ENCODE measurements at regions not wholly inside any gene's neighbourhood (a gene's known extent, or its start where the extent isn't known, plus 50 kb on each side); places are given as distances from the start of the nearest gene placed in this dataset.

DNA sequence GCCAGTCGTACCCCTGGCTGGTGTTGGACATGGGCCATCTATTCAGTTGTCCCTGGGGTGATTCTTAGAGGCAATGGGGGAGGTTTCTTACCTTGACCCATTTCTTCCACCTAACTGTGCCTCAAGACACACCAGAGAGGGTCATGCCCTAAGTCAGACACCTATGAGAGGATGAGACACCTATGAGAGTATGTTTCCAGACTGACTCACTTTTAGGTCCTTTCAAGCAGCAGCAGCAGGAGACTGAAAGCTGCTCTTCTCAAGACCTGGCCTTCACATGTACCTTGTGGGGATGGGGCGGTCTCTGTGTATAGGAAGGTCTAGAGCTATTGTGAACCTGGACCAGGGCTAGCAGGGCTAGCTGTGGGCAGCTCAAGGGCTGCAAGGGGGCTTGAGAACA is 130.1 kb downstream of the TENT4A start:
- DNase-seq (ENCODE audit: low read depth): no peak
- no peak overlapping the region for H3K4me3 ChIP-seq (ENCODE audit: control insufficient read depth, low read depth, low read length)
- TF ChIP-seq CTCF (IDR thresholded peaks at IDR 0.05; ENCODE audit: control insufficient read depth, insufficient read depth, low read depth, low read length, missing control alignments): no peak

DNA sequence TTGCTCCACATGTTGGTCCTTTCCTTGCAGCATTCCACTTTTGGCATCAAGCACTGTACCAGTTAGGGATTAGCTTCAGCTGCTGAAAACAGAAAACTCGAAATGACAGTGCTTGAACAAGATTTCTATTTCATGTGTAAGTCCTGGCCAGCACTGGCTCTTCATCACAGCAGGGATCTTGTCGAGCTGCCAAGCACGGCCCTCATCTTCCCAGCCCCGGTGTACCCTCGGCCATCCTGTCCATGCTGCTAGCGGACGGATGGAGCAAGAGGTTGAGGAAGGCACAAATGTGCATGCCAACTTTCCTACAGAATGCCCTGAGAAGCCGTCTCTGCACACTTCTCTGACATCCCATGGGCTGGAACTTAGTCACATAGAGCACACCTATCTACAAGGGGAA is 130.6 kb downstream of the TENT4A start:
- H3K4me3 ChIP-seq (ENCODE audit: control insufficient read depth, low read depth, low read length): no peak overlapping the region
- DNase-seq (ENCODE audit: low read depth): no peak
- TF ChIP-seq CTCF (IDR thresholded peaks at IDR 0.05; ENCODE audit: control insufficient read depth, insufficient read depth, low read depth, low read length, missing control alignments): no peak

DNA sequence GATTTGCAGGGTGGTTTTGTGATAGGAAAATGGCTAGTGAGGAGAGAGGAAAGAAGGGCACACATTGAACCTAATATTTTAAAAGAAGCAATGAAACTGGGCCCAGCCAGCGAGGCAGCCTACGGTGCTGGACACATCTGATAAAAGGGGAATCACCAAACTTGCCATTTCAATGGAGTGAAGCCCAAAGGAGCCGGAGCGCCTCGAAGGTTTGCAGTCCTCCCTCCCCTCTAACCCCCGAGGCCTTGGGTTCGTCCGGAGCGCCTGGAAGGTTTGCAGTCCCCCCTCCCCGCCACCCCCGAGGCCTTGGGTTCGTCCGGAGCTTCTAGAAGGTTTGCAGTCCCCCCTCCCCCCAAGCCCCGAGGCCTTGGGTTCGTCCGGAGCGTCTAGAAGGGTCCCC is 132.6 kb downstream of the TENT4A start:
- no peak for TF ChIP-seq CTCF (IDR thresholded peaks at IDR 0.05; ENCODE audit: control insufficient read depth, insufficient read depth, low read depth, low read length, missing control alignments)
- DNase-seq (ENCODE audit: low read depth): no peak

GRCh38 chr5:6847870-6848269 is 134.6 kb downstream of the TENT4A start:
- no peak overlapping the region for H3K4me3 ChIP-seq (ENCODE audit: control insufficient read depth, low read depth, low read length)
- no peak for TF ChIP-seq CTCF (IDR thresholded peaks at IDR 0.05; ENCODE audit: control insufficient read depth, insufficient read depth, low read depth, low read length, missing control alignments)
- DNase-seq (ENCODE audit: low read depth): no peak

More for the DNA sequence above, 132.6 kb downstream of the TENT4A start:
- H3K4me3 ChIP-seq (ENCODE audit: control insufficient read depth, low read depth, low read length): no peak overlapping the region

GRCh38 chr5:6849316-6850105 is 136.3 kb downstream of the TENT4A start:
- no peak for TF ChIP-seq CTCF (IDR thresholded peaks at IDR 0.05; ENCODE audit: control insufficient read depth, insufficient read depth, low read depth, low read length, missing control alignments)
- H3K4me3 ChIP-seq (ENCODE audit: control insufficient read depth, low read depth, low read length): no peak overlapping the region
- no peak for DNase-seq (ENCODE audit: low read depth)

DNA sequence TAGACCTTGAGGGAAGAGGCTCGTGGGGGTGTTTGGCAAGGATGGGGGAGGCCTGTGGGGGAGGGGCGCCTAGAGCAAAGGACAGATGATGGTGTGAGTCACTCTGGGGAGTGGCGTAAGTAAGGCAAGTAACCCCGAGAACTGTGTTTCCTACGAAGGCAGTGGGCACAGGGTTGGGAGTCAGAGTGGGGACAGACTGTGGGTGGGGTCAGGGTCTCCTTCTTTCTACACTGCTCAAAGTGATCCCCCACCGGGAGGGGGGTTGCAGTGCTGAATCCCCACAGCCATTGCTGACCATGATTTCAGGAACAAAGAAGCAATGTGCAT is 136.8 kb downstream of the TENT4A start:
- TF ChIP-seq CTCF (IDR thresholded peaks at IDR 0.05; ENCODE audit: control insufficient read depth, insufficient read depth, low read depth, low read length, missing control alignments): no peak
- DNase-seq (ENCODE audit: low read depth): no peak
- H3K4me3 ChIP-seq (ENCODE audit: control insufficient read depth, low read depth, low read length): no peak overlapping the region

Data from AG09309 (cell line).